Uterus (tissue), 2 donors: ENCODE measurements at regions not wholly inside any gene's neighbourhood (a gene's known extent, or its start where the extent isn't known, plus 50 kb on each side); places are given as distances from the start of the nearest gene placed in this dataset.

Source experiments
- POLR2A ChIP-seq, 2 donors: fragments of 450-650 bp; IDR thresholded peaks; one replicate each; pipeline ENCODE4 v1.6.1; 2016; ENCODE audit warnings: antibody characterized with exemption in 2 of 2, mild to moderate bottlenecking in 1 of 2, moderate library complexity in 1 of 2
- TF ChIP-seq, protein P1 (sequence below), 4 experiments: fragments of 200-600 bp in 2 of 4; fragments of 450-650 bp in 2 of 4; sonication (generic) in 2 of 4; IDR thresholded peaks; one replicate each; pipeline ENCODE4 v1.5.1; 2016 to 2019; ENCODE audit warnings: antibody characterized with exemption in 4 of 4, mild to moderate bottlenecking in 2 of 4, moderate library complexity in 1 of 4

DNA sequence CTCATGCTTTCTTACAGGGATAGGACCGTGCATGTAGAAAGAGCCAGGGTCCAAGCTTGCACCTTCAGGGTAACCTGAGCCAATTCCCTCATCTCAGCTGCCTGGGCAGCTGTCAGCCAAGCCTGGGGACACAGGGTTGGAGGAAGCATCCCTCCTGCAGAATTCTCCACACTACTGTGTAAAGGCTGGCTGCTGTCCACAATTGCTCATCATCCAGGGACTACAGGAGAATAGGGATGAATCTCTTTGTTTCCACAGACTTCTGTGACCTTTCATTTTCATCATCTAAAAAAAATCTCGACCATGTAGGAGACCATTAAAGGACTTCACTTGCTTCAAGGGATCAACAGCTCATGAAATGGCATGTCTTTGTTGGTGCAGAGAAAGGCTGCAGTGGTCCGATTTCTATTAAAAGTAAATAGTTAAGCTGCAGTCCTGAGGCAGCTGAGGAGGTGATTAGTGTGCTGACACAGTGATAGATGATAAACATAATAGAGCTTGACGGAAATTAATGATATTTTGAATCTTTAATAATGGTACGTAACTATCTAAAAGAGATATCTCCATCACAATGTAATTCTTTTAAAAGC lies 74.4 kb upstream of the COPS8 start:
- TF ChIP-seq, protein P1, sequence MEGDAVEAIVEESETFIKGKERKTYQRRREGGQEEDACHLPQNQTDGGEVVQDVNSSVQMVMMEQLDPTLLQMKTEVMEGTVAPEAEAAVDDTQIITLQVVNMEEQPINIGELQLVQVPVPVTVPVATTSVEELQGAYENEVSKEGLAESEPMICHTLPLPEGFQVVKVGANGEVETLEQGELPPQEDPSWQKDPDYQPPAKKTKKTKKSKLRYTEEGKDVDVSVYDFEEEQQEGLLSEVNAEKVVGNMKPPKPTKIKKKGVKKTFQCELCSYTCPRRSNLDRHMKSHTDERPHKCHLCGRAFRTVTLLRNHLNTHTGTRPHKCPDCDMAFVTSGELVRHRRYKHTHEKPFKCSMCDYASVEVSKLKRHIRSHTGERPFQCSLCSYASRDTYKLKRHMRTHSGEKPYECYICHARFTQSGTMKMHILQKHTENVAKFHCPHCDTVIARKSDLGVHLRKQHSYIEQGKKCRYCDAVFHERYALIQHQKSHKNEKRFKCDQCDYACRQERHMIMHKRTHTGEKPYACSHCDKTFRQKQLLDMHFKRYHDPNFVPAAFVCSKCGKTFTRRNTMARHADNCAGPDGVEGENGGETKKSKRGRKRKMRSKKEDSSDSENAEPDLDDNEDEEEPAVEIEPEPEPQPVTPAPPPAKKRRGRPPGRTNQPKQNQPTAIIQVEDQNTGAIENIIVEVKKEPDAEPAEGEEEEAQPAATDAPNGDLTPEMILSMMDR (IDR thresholded peaks at IDR 0.05), result no peak
- TF ChIP-seq POLR2A (IDR thresholded peaks at IDR 0.05), result no peak
